HUES48 (cell line): ENCODE measurements at regions not wholly inside any gene's neighbourhood (a gene's known extent, or its start where the extent isn't known, plus 50 kb on each side); places are given as distances from the start of the nearest gene placed in this dataset.

Source experiments
- H3K27ac ChIP-seq: one replicate; pipeline ENCODE4 v1.7.0; 2013; ENCODE audit warnings: low read depth, low read length, inconsistent platforms
- H3K27me3 ChIP-seq: 2 replicates; pipeline ENCODE4 v1.6.1; 2013; ENCODE audit warnings: mild to moderate bottlenecking, low read length; ENCODE audit not compliant: control insufficient read depth, insufficient read depth
- H3K36me3 ChIP-seq: 2 replicates; pipeline ENCODE4 v1.6.1; 2013; ENCODE audit warnings: low read length; ENCODE audit not compliant: control insufficient read depth, insufficient read depth
- H3K4me1 ChIP-seq: 2 replicates; pipeline ENCODE4 v1.6.1; 2013; ENCODE audit warnings: mild to moderate bottlenecking, low read length; ENCODE audit not compliant: control insufficient read depth, insufficient read depth
- H3K4me3 ChIP-seq: 2 replicates; pipeline ENCODE4 v1.5.1; 2013; ENCODE audit warnings: mild to moderate bottlenecking, low read depth, low read length
- H3K9ac ChIP-seq: 2 replicates; pipeline ENCODE4 v1.6.1; 2013; ENCODE audit warnings: mild to moderate bottlenecking, low read depth, low read length, moderate library complexity
- H3K9me3 ChIP-seq: 2 replicates; pipeline ENCODE4 v1.6.1; 2013; ENCODE audit warnings: low read length; ENCODE audit not compliant: control insufficient read depth, insufficient read depth

DNA sequence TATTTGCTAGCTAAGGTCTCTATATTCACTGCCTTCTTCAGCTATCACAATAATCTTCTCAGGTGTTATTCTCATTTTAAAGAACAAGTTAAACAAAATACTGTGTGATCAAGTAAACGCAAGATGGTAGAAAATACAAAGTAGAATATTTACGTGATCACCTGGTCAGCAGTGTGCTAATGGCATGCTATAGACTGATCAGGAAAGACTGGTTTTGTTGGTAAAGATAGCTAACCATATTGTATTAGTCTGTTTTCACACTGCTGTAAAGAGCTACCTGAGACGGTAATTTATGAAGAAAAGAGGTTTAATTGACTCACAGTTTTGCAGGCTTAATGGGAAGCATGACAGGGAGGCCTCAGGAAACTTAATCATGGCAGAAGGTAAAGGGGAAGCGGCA lies 50.4 kb downstream of the ZBTB38 start:
- H3K9ac ChIP-seq = no peak overlapping the region
- H3K9me3 ChIP-seq = no peaks in the 10 kb centered on the region
- H3K4me1 ChIP-seq = no peaks in the 10 kb centered on the region
- no peaks in the 10 kb centered on the region for H3K27me3 ChIP-seq
- 0 out of 2 replicates have a peak, but pooled peaks cover 4% of the 10 kb centered on the region for H3K36me3 ChIP-seq
- no peak overlapping the region for H3K27ac ChIP-seq
- no peak overlapping the region for H3K4me3 ChIP-seq

DNA sequence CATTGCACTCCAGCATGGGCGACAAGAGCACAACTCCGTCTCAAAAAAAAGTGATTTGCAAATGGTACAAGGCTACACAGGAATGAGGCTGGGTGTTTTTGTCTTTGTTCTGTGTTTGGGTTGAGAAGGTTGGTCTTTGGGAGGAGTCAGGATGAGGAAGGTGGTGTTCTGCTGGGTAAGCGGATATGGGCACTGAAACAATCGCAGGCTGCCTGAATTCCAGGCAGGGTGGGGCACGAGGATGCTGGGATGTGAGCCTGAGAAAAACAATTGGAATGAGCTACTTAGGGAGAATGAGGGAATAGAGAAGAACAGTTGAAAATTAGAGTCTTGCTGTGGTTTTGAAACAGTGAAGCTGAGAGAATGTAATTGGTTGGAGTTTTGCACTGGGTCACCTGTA lies 51.6 kb downstream of the ZBTB38 start:
- no peaks in the 10 kb centered on the region for H3K36me3 ChIP-seq
- H3K27ac ChIP-seq = no peak overlapping the region

GRCh38 chr3:141421186-141421585 lies 52.9 kb downstream of the ZBTB38 start:
- H3K9ac ChIP-seq = no peak overlapping the region
- H3K9me3 ChIP-seq = no peaks in the 10 kb centered on the region
- no peaks in the 10 kb centered on the region for H3K27me3 ChIP-seq
- H3K4me3 ChIP-seq = no peak overlapping the region
- no peak overlapping the region for H3K27ac ChIP-seq
- H3K4me1 ChIP-seq = peaks cover 3% of the 10 kb centered on the region
- H3K36me3 ChIP-seq = no peaks in the 10 kb centered on the region

More for the DNA sequence above, 51.6 kb downstream of the ZBTB38 start:
- Histone ChIP-seq H3K27me3 (no peaks in the 10 kb centered on the region), H3K4me3 (no peak overlapping the region), H3K4me1 (no peaks in the 10 kb centered on the region), H3K9me3 (no peaks in the 10 kb centered on the region), H3K9ac (no peak overlapping the region)

DNA sequence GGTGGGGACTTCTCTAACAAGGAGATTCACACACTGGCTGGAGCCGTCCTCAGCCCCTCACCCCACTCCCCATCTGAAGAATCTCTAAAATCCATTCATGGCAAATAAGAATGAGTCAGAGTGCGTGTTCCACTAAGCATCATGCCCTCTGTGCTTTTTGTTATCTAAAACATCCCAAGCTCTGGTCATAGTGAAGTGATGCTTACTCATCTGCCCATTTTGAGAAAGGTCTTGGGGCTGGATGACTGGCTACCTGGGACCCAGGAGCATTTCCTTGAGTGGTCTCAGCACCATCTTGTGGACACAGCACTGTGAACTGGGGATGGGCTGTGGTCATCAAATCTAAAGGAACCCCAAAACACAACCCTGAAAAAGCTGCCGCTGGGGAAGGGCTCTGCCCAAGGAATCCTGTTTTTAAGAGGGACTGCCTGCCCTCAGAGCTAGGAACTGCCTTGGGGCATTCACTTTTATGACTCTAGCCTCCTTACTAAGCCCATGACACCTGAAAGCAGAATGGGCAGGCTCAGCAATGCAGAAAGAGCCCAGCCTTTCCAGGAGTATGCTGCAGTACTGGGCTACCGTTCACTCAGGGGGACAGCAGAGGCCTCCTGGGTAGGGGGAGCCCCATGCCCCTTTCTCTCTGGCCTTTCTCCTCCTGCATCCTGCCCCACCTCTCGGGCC lies 53.5 kb downstream of the ZBTB38 start:
- Histone ChIP-seq H3K27ac (peak overlapping the region; percentile 1), H3K9me3 (no peaks in the 10 kb centered on the region), H3K4me3 (no peak overlapping the region), H3K4me1 (peaks cover 8% of the 10 kb centered on the region), H3K9ac (no peak overlapping the region), H3K27me3 (no peaks in the 10 kb centered on the region), H3K36me3 (no peaks in the 10 kb centered on the region)

GRCh38 chr3:141422961-141423582 lies 54.8 kb downstream of the ZBTB38 start:
- no peaks in the 10 kb centered on the region for H3K27me3 ChIP-seq
- H3K9me3 ChIP-seq = no peaks in the 10 kb centered on the region
- H3K36me3 ChIP-seq = no peaks in the 10 kb centered on the region
- peaks cover 9% of the 10 kb centered on the region for H3K4me1 ChIP-seq
- no peak overlapping the region for H3K9ac ChIP-seq
- no peak overlapping the region for H3K27ac ChIP-seq
- H3K4me3 ChIP-seq = no peak overlapping the region

DNA sequence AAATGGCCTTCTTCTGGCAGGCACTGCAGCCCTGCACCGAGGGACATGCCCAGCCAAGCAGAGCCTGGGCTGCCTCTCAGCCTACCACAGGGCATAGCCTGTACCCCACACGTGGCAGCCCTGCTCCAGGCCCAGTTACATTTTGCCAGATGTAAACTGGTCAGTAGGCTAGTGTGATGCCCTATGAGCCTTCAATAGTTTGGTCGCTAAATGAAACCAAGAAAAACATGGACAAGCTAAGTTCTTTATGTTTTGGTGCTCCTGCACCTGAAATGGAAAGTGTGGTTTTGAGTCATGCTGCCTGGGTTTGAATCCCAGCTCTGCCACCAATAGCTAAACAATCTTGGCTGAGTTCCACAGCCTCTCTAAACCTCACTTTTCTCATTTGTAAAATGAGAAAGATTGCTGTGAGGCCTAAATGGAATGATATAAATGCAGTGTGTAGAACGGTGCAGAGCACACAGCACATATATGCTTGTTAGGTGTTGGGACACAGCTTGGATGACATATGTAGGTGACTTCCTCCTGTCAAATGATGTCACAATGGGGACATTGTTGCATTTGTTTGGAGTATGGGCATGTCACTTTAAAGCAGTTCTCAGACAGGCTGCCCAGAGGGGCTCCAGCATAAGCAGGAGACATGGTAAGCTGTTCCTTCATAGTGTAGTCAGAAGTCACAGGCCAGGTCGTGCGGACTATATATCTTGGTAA lies 57.4 kb downstream of the ZBTB38 start:
- Histone ChIP-seq H3K9ac (no peak overlapping the region), H3K4me1 (peaks cover 12% of the 10 kb centered on the region), H3K36me3 (no peaks in the 10 kb centered on the region), H3K27me3 (no peaks in the 10 kb centered on the region), H3K9me3 (no peaks in the 10 kb centered on the region), H3K27ac (peak overlapping the region; percentile 1), H3K4me3 (no peak overlapping the region)

- Histone ChIP-seq H3K27me3 (no peaks in the 10 kb centered on the region), H3K4me3 (no peak overlapping the region), H3K9me3 (no peaks in the 10 kb centered on the region), H3K27ac (peak overlapping the region; percentile 1), H3K36me3 (no peaks in the 10 kb centered on the region), H3K9ac (no peak overlapping the region), H3K4me1 (peaks cover 12% of the 10 kb centered on the region)
Observed at GRCh38 chr3:141426404-141427034, 58.2 kb downstream of the ZBTB38 start.

DNA sequence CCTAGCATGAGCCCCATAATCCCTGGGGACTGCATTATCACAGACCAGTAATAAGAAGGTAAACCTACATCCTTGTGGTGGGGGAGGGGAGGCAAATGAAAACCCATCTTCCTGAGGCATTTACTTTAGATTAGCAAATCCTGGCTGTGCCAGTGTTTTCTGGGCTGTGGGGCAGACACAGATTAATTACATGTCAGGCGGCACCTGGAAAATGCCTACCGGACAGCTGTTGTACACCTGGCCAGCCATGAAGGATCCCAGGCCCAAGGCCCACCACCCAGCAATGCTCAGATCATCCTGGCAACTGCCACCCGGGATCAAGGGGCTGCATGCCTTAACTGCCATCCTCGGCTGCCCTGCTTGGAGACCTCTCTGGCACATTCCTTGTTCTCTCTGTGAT lies 59.1 kb upstream of the RASA2 start:
- Histone ChIP-seq H3K9ac (no peak overlapping the region), H3K4me3 (no peak overlapping the region), H3K36me3 (no peaks in the 10 kb centered on the region), H3K4me1 (peaks cover 12% of the 10 kb centered on the region), H3K9me3 (no peaks in the 10 kb centered on the region), H3K27me3 (no peaks in the 10 kb centered on the region), H3K27ac (no peak overlapping the region)

- Histone ChIP-seq H3K4me3 (no peak overlapping the region), H3K9ac (no peak overlapping the region), H3K27ac (no peak overlapping the region), H3K9me3 (no peaks in the 10 kb centered on the region), H3K36me3 (no peaks in the 10 kb centered on the region), H3K4me1 (peaks cover 12% of the 10 kb centered on the region), H3K27me3 (no peaks in the 10 kb centered on the region)
Observed at GRCh38 chr3:141429371-141430035, 57.3 kb upstream of the RASA2 start.

GRCh38 chr3:141430316-141430715 lies 56.5 kb upstream of the RASA2 start:
- no peak overlapping the region for H3K27ac ChIP-seq
- H3K9ac ChIP-seq = no peak overlapping the region
- H3K9me3 ChIP-seq = no peaks in the 10 kb centered on the region
- H3K36me3 ChIP-seq = no peaks in the 10 kb centered on the region
- H3K4me1 ChIP-seq = peaks cover 12% of the 10 kb centered on the region
- no peak overlapping the region for H3K4me3 ChIP-seq
- no peaks in the 10 kb centered on the region for H3K27me3 ChIP-seq
